GM13977 (cell line): ENCODE measurements at regions not wholly inside any gene's neighbourhood (a gene's known extent, or its start where the extent isn't known, plus 50 kb on each side); places are given as distances from the start of the nearest gene placed in this dataset.

Experiments
- DNase-seq: peaks from one replicate; pipeline ENCODE4 v3.0.0; 2012; ENCODE audit warnings: low spot score
- in situ Hi-C: fragments of 300-500 bp; cut with MboI; formaldehyde crosslinking; loops from one replicate; pipeline ENCODE4 v1.12.0; 2022; ENCODE audit warnings: low sequenced_read_pairs, low pct_unique_long_range_greater_than_20kb, mixed read lengths, inconsistent platforms; ENCODE audit not compliant: unreplicated experiment
- TF ChIP-seq, protein P1 (sequence below): IDR thresholded peaks from 2 replicates; pipeline ENCODE4 v1.5.1; 2012; ENCODE audit warnings: mild to moderate bottlenecking, control low read depth; ENCODE audit not compliant: insufficient read depth; ENCODE audit errors: extremely low read depth, missing control alignments

DNA sequence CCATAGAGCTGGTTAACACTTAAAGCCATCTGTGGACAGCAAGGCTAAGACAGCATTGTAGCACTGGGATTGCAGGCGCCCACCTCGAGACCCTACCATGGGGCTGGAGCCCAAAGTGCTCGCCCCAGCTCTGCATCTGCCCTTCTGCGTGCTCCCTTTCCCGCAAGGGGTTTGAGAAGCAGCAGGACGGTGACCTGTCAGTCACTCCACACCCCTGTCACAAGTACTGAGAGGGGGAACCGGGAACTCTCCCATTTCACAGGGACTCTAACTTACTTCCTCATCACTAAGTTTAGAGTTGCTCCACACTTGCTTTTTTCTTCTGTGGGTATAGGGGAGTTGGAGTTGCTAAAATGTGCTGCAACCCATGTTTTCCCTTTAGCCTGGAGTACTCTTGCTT is 273.2 kb downstream of the SMARCA2 start:
- DNase-seq, result no peak
- TF ChIP-seq, protein P1, sequence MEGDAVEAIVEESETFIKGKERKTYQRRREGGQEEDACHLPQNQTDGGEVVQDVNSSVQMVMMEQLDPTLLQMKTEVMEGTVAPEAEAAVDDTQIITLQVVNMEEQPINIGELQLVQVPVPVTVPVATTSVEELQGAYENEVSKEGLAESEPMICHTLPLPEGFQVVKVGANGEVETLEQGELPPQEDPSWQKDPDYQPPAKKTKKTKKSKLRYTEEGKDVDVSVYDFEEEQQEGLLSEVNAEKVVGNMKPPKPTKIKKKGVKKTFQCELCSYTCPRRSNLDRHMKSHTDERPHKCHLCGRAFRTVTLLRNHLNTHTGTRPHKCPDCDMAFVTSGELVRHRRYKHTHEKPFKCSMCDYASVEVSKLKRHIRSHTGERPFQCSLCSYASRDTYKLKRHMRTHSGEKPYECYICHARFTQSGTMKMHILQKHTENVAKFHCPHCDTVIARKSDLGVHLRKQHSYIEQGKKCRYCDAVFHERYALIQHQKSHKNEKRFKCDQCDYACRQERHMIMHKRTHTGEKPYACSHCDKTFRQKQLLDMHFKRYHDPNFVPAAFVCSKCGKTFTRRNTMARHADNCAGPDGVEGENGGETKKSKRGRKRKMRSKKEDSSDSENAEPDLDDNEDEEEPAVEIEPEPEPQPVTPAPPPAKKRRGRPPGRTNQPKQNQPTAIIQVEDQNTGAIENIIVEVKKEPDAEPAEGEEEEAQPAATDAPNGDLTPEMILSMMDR, result no peak
- in situ Hi-C loops, result no loop called here

DNA sequence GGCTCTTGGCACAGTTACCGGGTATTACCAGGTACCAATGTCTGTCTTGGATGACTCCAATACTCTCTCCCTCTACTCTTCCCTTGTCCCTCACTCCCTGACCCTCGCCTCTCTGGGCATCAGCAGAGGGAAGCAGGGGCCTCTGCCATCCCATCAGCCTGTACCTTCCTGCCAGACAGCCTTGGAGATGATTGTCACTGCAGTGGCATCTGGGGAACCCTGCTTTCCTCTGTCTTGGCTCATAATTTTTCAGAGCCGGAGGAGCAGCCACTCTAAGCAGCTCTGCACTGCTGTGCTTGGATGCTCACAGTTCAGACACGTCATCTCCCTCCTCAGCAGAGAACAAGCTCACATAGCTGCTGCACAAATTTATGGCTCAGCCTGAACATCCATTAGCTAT is 274.1 kb downstream of the SMARCA2 start:
- TF ChIP-seq, protein P1, result no peak
- in situ Hi-C loops, result no loop called here
- DNase-seq, result no peak

DNA sequence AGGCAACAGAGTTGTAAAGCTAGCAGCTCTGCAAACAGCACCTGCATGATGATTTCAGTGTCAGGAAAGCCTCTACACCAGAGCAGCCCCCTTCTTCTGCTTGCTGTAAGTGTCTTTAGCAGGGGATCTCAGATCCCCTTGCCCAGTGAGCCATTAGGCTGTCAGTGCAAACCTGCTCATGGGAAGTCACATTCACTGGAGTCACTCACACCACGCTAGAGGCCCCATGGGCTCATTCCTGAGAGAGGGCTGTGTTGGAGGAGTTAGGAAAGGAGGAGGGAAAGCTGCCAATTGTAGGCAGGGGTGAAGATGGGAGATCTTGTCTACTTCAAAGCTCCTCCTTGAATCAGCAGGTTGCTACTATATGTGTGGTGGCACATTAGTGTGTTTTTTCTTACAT is 275.2 kb downstream of the SMARCA2 start:
- in situ Hi-C loops, result no loop called here
- DNase-seq, result no peak
- TF ChIP-seq, protein P1, result no peak

DNA sequence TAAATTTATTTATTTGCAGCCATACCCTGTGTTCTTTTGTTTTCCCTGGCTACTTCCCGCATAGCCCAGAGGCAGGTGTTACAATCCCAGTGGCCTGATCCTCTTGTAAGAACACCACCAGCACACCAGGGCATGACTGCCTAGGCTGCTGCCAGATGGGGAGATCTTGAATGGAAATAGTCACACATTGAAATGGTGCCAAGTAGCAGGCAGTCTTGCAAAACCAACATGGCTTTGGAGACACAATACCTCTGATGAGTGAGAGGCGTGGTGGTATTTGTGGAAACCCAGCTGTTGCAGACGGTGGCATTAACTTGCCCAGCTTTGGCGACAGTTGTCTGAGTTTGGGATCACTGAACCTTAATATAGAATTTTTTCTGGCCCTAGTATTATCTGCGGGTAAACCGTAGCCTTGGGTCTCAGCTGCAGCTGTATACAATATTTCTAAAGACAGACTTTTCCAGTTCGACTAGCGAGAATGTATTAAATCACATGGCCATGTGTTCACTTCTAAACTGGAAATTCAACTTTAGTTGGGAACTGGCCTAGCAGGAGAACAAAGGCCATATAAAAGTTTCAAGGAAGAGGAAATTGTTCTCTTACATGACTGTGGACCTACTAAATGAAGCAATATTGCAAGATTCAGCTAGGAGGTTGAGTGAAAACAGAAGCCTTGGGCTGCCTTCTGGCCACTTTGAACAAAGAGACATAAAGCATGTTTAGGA is 277.0 kb downstream of the SMARCA2 start:
- no peak for DNase-seq
- in situ Hi-C loops, result no loop called here
- TF ChIP-seq, protein P1, result no peak

DNA sequence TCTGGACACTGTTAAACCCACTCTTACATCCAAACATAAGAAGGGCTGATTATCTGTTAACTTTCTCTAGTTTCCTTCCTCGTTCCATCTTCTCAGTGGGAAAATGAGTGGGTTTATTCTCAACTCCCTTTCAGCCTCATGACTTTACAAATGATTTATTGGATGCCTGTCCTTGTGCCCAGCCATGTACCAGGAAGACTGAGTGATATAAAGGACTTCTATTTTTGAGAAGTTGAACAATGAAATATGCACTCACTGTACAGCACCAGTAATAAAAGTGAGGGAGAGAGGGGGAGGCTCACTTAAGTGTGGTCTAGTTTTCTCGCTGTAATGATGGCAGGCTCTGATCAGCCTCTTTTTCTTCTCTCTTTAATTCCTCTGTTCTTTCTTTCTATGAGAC is 277.6 kb downstream of the SMARCA2 start:
- no peak for DNase-seq
- in situ Hi-C loops, result no loop called here

DNA sequence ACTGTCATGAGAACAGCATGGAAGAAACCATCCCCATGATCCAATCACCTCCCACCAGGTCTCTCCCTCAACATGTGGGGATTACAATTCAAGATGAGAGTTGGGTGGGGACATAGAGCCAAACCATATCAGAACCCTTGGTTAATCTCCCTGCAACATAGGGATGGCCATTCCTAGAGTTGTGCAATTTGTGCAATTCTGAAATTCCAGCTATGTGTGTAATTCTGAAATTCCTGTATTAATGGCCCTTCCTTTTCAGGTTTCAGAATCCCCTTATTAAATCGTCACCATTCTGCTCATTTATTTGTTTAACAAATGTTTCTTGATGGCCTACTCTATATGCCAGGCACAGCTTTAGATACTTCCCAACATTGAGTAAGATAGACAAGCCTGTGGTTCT is 282.6 kb downstream of the SMARCA2 start:
- in situ Hi-C loops, result no loop called here
- DNase-seq, result no peak
- TF ChIP-seq, protein P1, result no peak

More for the DNA sequence above, 277.6 kb downstream of the SMARCA2 start:
- TF ChIP-seq, protein P1, result no peak
